Kidney (tissue), 13 donors: ENCODE measurements at regions not wholly inside any gene's neighbourhood (a gene's known extent, or its start where the extent isn't known, plus 50 kb on each side); places are given as distances from the start of the nearest gene placed in this dataset.
"Not testable (repeated sequence)": the region's sequence is repeated elsewhere in the genome, so short reads cannot be mapped to it uniquely, and the experiment has no call there.

Experiments
- DNase-seq, 5 donors: peaks; one replicate each; pipeline ENCODE4 v3.0.0-alpha.2; 2013 to 2020
- FAIRE-seq: peaks from 2 replicates; lab custom pipeline; 2012; peaks lifted over from hg19 to GRCh38; lab: Jason Lieb, UNC
- H3K27ac ChIP-seq, 2 donors: one replicate each; pipeline ENCODE4 v1.7.0; 2013; ENCODE audit warnings: low read depth in 2 of 2, low read length in 2 of 2, inconsistent platforms in 1 of 2
- H3K27me3 ChIP-seq: one replicate; pipeline ENCODE4 v1.7.1; 2013; ENCODE audit warnings: low read length, inconsistent platforms; ENCODE audit not compliant: control insufficient read depth, insufficient read depth
- H3K36me3 ChIP-seq, 3 donors: one replicate each; pipeline versions ENCODE4 v1.7.0 to v1.7.1; 2013; ENCODE audit warnings: low read length in 3 of 3, control low read depth in 1 of 3, inconsistent platforms in 1 of 3; ENCODE audit not compliant: insufficient read depth in 3 of 3, control insufficient read depth in 2 of 3
- H3K4me1 ChIP-seq, 3 donors: one replicate each; pipeline versions ENCODE4 v1.7.0 to v1.7.1; 2013; ENCODE audit warnings: low read length in 3 of 3, inconsistent platforms in 1 of 3, low read depth in 1 of 3; ENCODE audit not compliant: control insufficient read depth in 2 of 3, insufficient read depth in 2 of 3
- H3K4me3 ChIP-seq, 3 donors: one replicate each; pipeline versions ENCODE4 v1.7.0 to v1.8.1; 2013; ENCODE audit warnings: low read length in 3 of 3, control low read depth in 1 of 3, inconsistent platforms in 1 of 3
- H3K9ac ChIP-seq, 3 donors: one replicate each; pipeline versions ENCODE4 v1.7.0 to v1.7.1; 2013; ENCODE audit warnings: low read length in 3 of 3, control low read depth in 1 of 3, inconsistent platforms in 1 of 3
- H3K9me3 ChIP-seq, 3 donors: one replicate each; pipeline versions ENCODE4 v1.7.0 to v1.7.1; 2013; ENCODE audit warnings: low read length in 3 of 3, control low read depth in 1 of 3, inconsistent platforms in 1 of 3; ENCODE audit not compliant: control insufficient read depth in 2 of 3, insufficient read depth in 1 of 3
- CTCF ChIP-seq: IDR thresholded peaks from 3 replicates; pipeline ENCODE4 v1.5.1; 2012; ENCODE audit warnings: mild to moderate bottlenecking, moderate library complexity, borderline replicate concordance; ENCODE audit not compliant: insufficient read depth; ENCODE audit errors: extremely low read depth
- intact Hi-C: fragments of 100-400 bp; cut with DNase I; formaldehyde crosslinking; loops from one replicate; pipeline ENCODE4 v1.11.1; 2022
- donor health status: control.
- donor health status: control.
- donor health status: control.
- donor health status: control.
- donor health status: control.
- donor health status: DM: yes; HTN: yes; CAD: no.
- donor health status: Normal renal cell carcinoma (clear cell type).

GRCh38 chr6:48959251-48960060 is 503.6 kb downstream of the MMUT start:
- intact Hi-C loops = no loop called here
- DNase-seq (no peak), FAIRE-seq (no peak)
- Histone ChIP-seq H3K27me3 (no peaks in the 10 kb centered on the region), H3K27ac (no peak overlapping the region), H3K9ac (no peak overlapping the region), H3K36me3 (no peaks in the 10 kb centered on the region), H3K4me1 (no peaks in the 10 kb centered on the region), H3K4me3 (no peak overlapping the region), H3K9me3 (no peaks in the 10 kb centered on the region)
- TF ChIP-seq CTCF = no peak

DNA sequence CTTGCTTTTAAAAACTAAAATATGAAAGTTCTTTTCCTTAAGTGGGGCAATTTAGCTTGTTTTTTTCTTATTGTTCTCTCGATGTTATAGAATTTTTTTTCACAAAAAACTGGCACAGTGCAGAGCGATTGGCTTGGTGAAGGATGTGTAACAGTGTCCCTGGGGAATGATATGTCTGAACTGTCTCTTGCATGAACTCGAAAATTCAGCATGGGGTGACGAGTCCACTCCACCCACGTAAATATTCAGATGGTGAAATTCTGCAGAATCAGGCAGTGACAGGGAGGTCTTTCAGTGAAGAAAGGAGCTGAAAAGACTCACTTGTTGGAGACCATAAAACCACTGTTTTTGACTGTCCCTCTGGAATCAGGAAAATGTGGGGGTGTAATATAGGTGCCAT is 505.3 kb downstream of the MMUT start:
- no peak overlapping the region for H3K9ac ChIP-seq
- no peaks in the 10 kb centered on the region for H3K27me3 ChIP-seq
- H3K4me3 ChIP-seq = no peak overlapping the region
- no peaks in the 10 kb centered on the region for H3K36me3 ChIP-seq
- intact Hi-C loops = no loop called here
- FAIRE-seq (no peak), DNase-seq (no peak)
- no peaks in the 10 kb centered on the region for H3K4me1 ChIP-seq
- H3K9me3 ChIP-seq = no peaks in the 10 kb centered on the region
- no peak for TF ChIP-seq CTCF
- no peak overlapping the region for H3K27ac ChIP-seq

DNA sequence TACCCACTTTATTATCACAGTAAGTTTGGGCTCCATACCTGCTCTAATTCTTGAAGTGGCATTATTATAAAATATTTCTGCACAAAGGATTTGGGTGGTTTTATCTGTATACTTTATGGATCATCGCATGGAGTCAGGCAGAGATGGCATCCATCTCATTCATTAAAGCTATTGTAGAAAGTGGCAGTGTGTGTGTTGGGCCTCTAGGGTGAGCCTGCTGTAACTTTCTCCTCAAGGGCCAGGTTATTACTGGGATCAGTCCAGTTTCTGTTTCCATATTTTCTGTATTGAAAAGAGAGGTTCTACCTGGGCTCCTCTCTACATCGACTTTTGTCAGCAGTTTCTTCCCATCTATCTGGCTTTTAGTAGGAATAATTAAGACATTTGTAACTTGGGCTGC is 511.1 kb downstream of the MMUT start:
- Histone ChIP-seq H3K4me1 (no peaks in the 10 kb centered on the region), H3K27ac (no peak overlapping the region), H3K27me3 (no peaks in the 10 kb centered on the region), H3K36me3 (no peaks in the 10 kb centered on the region), H3K4me3 (no peak overlapping the region), H3K9ac (no peak overlapping the region), H3K9me3 (no peaks in the 10 kb centered on the region)
- no peak for DNase-seq
- intact Hi-C loops = no loop called here
- TF ChIP-seq CTCF = no peak
- no peak for FAIRE-seq

GRCh38 chr6:48944276-48944675 is 518.8 kb downstream of the MMUT start:
- peak in 2 of 5 donors; percentile 9 to 68 for DNase-seq
- H3K27me3 ChIP-seq = not testable (repeated sequence)

More at GRCh38 chr6:48944276-48944675, 518.8 kb downstream of the MMUT start:
- H3K4me3 ChIP-seq, intact Hi-C loops, H3K27ac ChIP-seq, H3K9me3 ChIP-seq, H3K36me3 ChIP-seq, H3K9ac ChIP-seq, H3K4me1 ChIP-seq, FAIRE-seq: not testable (repeated sequence)
